ENCODE measurements at regions not wholly inside any gene's neighbourhood (a gene's known extent, or its start where the extent isn't known, plus 50 kb on each side); places are given as distances from the start of the nearest gene placed in this dataset.

- Histone ChIP-seq H3K4me3 (no peak overlapping the region), H3K36me3 (no peaks in the 10 kb centered on the region), H3K9me3 (no peaks in the 10 kb centered on the region), H3K4me1 (peaks cover 0 to 29% (median 0%) of the 10 kb centered on the region in 9 donors), H3K27ac (no peak overlapping the region), H3K27me3 (peaks cover 0 to 7% (median 0%) of the 10 kb centered on the region in 7 donors)
- WGBS, 2 donors = 94 to 100% methylated on average over 4 of the region's 4 CpGs
- TF ChIP-seq, protein P1, sequence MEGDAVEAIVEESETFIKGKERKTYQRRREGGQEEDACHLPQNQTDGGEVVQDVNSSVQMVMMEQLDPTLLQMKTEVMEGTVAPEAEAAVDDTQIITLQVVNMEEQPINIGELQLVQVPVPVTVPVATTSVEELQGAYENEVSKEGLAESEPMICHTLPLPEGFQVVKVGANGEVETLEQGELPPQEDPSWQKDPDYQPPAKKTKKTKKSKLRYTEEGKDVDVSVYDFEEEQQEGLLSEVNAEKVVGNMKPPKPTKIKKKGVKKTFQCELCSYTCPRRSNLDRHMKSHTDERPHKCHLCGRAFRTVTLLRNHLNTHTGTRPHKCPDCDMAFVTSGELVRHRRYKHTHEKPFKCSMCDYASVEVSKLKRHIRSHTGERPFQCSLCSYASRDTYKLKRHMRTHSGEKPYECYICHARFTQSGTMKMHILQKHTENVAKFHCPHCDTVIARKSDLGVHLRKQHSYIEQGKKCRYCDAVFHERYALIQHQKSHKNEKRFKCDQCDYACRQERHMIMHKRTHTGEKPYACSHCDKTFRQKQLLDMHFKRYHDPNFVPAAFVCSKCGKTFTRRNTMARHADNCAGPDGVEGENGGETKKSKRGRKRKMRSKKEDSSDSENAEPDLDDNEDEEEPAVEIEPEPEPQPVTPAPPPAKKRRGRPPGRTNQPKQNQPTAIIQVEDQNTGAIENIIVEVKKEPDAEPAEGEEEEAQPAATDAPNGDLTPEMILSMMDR (IDR thresholded peaks at IDR 0.05) = no peak
- no peak for ATAC-seq
- no peak for DNase-seq
- intact Hi-C loops (cut with DNase I) = loop anchor here in 1 of 10 donors (10.0 kb wide), 1 partner anchor 169 kb away; no protein-coding TSS in a partner anchor
Observed at GRCh38 chrX:124215786-124216185, 116.7 kb upstream of the TEX13D start.

GRCh38 chrX:124216396-124217115 is 115.9 kb upstream of the TEX13D start:
- peak overlapping the region in 4 of 10 donors; percentile 9 to 51 (median 48) for H3K27ac ChIP-seq
- H3K9me3 ChIP-seq = no peaks in the 10 kb centered on the region
- no peak for ATAC-seq
- WGBS, 2 donors = 67 to 79% methylated on average over 8 of the region's 8 CpGs
- intact Hi-C loops (cut with DNase I) = loop anchor here in 1 of 10 donors (10.0 kb wide), 1 partner anchor 168 kb away; no protein-coding TSS in a partner anchor
- no peak for DNase-seq
- TF ChIP-seq, protein P1 (IDR thresholded peaks at IDR 0.05) = no peak
- no peak overlapping the region for H3K4me3 ChIP-seq
- H3K27me3 ChIP-seq = peaks cover 0 to 7% (median 0%) of the 10 kb centered on the region in 7 donors
- no peaks in the 10 kb centered on the region for H3K36me3 ChIP-seq
- H3K4me1 ChIP-seq = peaks cover 0 to 27% (median 0%) of the 10 kb centered on the region in 9 donors

GRCh38 chrX:124217304-124218251 is 114.9 kb upstream of the TEX13D start:
- intact Hi-C loops (cut with DNase I) = loop anchor here in 1 of 10 donors (10.0 kb wide), 1 partner anchor 167 kb away; no protein-coding TSS in a partner anchor
- H3K9me3 ChIP-seq = no peaks in the 10 kb centered on the region
- no peaks in the 10 kb centered on the region for H3K36me3 ChIP-seq
- DNase-seq = no peak
- no peak overlapping the region for H3K4me3 ChIP-seq
- peak in 6 of 8 donors; percentile 35 to 84 (median 68) for ATAC-seq
- H3K27ac ChIP-seq = peak overlapping the region in 7 of 10 donors; percentile 9 to 52 (median 50)
- H3K27me3 ChIP-seq = peaks cover 0 to 7% (median 0%) of the 10 kb centered on the region in 7 donors
- TF ChIP-seq, protein P1 (IDR thresholded peaks at IDR 0.05) = no peak
- WGBS, 2 donors = 52 to 59% methylated on average over 10 of the region's 10 CpGs
- H3K4me1 ChIP-seq = peaks cover 0 to 26% (median 0%) of the 10 kb centered on the region in 9 donors

- intact Hi-C loops (cut with DNase I) = no loop called here
- no peak overlapping the region for H3K27ac ChIP-seq
- no peak overlapping the region for H3K4me3 ChIP-seq
- DNase-seq (no peak), ATAC-seq (no peak)
- H3K27me3 ChIP-seq = peaks cover 0 to 5% (median 0%) of the 10 kb centered on the region in 7 donors
- H3K36me3 ChIP-seq = no peaks in the 10 kb centered on the region
- H3K9me3 ChIP-seq = no peaks in the 10 kb centered on the region
- 51 to 63% methylated on average over 7 of the region's 7 CpGs for WGBS, 2 donors
- TF ChIP-seq, protein P1 (IDR thresholded peaks at IDR 0.05) = no peak
- peaks cover 0 to 8% (median 0%) of the 10 kb centered on the region in 9 donors for H3K4me1 ChIP-seq
Observed at GRCh38 chrX:124223524-124223923, 108.9 kb upstream of the TEX13D start.
